ENCODE measurements at regions not wholly inside any gene's neighbourhood (a gene's known extent, or its start where the extent isn't known, plus 50 kb on each side); places are given as distances from the start of the nearest gene placed in this dataset.

DNA sequence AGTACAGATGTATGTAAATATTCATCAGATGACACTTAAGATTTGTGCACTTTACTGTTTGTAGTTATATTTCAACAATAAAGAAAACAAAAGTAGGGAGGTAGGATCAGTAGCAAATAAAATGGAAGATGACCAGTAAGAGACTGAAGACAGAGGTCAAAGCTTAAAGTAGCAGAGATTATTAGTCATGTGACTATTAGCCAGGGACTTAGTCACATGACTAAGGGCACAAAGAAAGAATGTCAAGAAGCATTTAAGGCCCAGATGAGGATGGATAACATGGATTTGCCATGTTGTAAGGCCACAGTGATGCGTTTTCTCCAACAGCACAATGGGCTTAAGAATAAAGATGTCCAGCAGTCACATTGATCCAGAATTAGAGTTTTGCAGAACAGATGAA, 479.6 kb downstream of the BCOR start:
- H3K4me3 ChIP-seq (ENCODE audit: low read length), result no peak overlapping the region
- no peak for DNase-seq (ENCODE audit: low read depth)
- TF ChIP-seq, protein P1, sequence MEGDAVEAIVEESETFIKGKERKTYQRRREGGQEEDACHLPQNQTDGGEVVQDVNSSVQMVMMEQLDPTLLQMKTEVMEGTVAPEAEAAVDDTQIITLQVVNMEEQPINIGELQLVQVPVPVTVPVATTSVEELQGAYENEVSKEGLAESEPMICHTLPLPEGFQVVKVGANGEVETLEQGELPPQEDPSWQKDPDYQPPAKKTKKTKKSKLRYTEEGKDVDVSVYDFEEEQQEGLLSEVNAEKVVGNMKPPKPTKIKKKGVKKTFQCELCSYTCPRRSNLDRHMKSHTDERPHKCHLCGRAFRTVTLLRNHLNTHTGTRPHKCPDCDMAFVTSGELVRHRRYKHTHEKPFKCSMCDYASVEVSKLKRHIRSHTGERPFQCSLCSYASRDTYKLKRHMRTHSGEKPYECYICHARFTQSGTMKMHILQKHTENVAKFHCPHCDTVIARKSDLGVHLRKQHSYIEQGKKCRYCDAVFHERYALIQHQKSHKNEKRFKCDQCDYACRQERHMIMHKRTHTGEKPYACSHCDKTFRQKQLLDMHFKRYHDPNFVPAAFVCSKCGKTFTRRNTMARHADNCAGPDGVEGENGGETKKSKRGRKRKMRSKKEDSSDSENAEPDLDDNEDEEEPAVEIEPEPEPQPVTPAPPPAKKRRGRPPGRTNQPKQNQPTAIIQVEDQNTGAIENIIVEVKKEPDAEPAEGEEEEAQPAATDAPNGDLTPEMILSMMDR (conservative IDR thresholded peaks at IDR 0.05; ENCODE audit: low read depth, low read length), result no peak

DNA sequence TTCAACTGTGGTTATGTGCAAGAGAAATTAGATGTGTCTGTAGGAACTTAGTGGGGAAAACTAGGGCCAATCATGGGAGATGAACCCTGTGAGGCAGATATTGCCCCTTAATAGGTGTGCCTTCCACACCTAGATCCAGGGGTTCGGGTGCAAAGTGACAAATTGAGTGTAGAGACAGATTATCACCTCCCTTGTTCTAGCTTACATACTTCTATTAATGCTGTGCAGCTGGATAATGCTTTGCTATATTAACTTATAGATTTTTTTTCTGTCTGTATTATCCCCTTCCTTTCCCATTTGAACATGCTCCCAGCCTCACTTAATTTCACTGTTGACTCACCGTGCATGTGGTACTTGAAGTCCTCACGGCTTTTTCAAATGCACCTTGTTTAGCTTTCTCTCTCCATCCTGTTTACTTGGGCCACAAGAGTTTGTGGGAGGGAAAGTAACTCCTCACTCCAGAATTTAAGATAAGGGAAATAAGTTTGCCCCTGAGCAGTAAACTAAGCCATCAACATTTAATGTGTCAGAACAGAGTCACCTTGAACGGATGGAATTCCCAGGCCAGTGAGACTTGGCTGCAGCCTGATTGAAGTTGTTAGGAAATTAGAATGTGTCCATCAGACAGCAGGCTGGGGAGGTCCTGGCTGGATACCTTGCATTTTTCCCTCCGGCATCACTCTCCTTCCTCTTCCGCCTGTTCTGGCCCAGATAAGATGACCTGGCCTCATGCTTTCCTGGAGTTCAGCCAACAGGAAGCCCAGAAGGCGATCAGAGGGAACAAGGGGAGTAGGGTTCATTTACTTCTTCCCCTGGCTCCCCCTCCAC, 478.4 kb downstream of the BCOR start:
- no peak overlapping the region for H3K4me3 ChIP-seq (ENCODE audit: low read length)
- TF ChIP-seq, protein P1 (conservative IDR thresholded peaks at IDR 0.05; ENCODE audit: low read depth, low read length), result no peak
- no peak for DNase-seq (ENCODE audit: low read depth)

DNA sequence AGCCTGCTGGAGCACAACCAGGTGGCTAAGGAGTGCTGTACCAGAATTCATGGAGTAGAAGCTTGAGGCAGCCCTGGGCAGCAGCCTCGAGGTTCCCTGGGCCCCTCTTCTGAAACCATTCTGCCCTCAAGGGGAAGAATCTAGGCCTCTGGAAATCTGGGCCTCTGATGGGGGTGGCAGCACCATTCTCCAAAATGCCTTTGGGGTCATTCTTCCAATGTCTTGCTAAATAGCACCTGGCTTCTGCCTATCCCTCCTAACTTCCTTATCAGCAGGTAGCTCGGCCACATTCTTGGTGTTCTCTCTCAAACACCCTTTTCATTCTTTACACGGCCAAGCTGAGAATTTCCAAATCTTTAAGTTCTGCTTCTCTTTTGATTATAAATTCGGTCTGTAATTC, 473.6 kb downstream of the BCOR start:
- TF ChIP-seq, protein P1 (conservative IDR thresholded peaks at IDR 0.05; ENCODE audit: low read depth, low read length), result no peak
- no peak for DNase-seq (ENCODE audit: low read depth)
- H3K4me3 ChIP-seq (ENCODE audit: low read length), result no peak overlapping the region

DNA sequence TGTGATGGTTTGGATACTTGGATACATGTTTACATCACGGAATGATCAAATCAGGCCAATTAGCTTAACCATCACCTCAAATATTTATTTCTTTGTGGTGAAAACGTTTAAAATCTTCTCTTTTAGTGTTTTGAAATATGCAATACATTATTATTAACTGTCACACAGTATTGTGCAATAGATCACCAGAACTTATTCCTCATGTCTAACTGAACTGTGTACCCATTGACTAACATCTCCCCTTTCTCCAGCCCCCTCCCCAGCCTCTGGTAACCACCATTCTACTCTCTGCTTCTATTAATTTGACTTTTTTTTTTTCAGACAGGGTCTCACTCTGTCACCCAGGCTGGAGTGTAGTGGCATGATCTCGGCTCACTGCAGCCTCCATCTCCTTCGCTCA, 471.9 kb downstream of the BCOR start:
- H3K4me3 ChIP-seq (ENCODE audit: low read length), result no peak overlapping the region
- TF ChIP-seq, protein P1 (conservative IDR thresholded peaks at IDR 0.05; ENCODE audit: low read depth, low read length), result no peak
- no peak for DNase-seq (ENCODE audit: low read depth)

DNA sequence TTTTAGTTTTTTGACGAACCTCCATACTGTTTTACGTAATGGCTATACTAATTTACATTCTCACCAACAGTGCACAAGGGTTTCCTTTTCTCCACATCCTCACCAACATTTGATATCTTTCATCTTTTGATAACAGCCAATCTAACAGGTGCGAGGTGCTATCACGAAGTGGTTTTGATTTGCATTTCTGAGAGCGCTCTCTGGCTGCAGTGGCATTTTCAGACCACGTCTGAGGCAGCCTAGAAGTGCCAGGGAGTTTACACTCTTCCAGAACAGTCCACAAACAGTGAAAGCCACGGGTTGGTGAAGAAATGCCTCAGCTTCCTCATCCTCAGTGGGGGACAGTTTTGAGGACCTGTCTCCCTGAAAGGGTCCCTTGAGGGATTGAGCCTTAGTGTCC, 471.0 kb downstream of the BCOR start:
- H3K4me3 ChIP-seq (ENCODE audit: low read length), result no peak overlapping the region
- DNase-seq (ENCODE audit: low read depth), result no peak
- TF ChIP-seq, protein P1 (conservative IDR thresholded peaks at IDR 0.05; ENCODE audit: low read depth, low read length), result no peak

DNA sequence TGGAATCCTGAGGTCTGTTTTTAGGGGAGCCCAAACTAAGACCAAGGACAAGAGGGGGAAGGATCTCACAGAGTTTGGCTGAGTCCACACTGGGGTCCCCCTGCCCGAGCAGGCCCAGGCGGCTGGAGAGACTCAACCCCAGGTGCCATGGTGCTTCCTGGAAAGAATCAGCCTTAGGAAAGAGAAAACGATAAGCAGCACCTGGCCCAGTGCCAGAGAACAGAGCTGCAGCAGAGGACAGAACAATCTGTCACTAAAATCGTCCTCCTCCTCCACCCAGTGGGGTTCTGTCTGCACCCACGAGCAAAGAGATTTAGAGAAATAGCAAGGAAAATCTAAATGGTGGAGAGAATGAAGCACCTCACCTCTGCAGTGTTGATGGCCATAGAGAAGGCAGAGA, 470.5 kb downstream of the BCOR start:
- H3K4me3 ChIP-seq (ENCODE audit: low read length), result no peak overlapping the region
- DNase-seq (ENCODE audit: low read depth), result no peak
- TF ChIP-seq, protein P1 (conservative IDR thresholded peaks at IDR 0.05; ENCODE audit: low read depth, low read length), result no peak

DNA sequence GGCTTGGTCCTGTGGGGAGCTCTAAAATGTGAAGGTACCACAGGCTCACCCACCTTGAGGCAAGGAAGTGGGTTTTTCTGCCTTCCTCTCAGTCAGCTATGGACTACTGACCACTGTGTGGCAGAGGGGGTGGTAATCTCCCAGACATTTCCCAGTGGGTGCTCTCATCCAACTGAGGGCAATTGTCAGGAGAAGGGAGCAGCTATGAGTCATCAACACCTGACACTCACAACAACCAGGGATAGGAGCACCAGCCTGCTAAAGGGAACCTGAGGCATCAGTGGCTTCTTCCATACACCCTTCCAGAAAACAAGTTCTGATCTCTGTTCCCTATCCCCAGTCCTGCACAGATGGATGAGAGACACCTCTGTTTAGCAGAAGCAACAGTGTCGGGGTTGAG, 468.8 kb downstream of the BCOR start:
- H3K4me3 ChIP-seq (ENCODE audit: low read length), result no peak overlapping the region
- TF ChIP-seq, protein P1 (conservative IDR thresholded peaks at IDR 0.05; ENCODE audit: low read depth, low read length), result no peak
- no peak for DNase-seq (ENCODE audit: low read depth)
